OCI-LY3 (cell line): ENCODE measurements at regions not wholly inside any gene's neighbourhood (a gene's known extent, or its start where the extent isn't known, plus 50 kb on each side); places are given as distances from the start of the nearest gene placed in this dataset.

Experiments used
- H2AFZ ChIP-seq: fragments of 200-600, 300-600 bp; shearing (Covaris generic); 2 replicates; pipeline ENCODE4 v1.6.0; 2014; ENCODE audit warnings: antibody characterized with exemption, low read depth, low read length
- H3K27ac ChIP-seq: fragments of 200-600, 300-600 bp; sonication (generic); 2 replicates; pipeline ENCODE4 v1.5.1; 2014; ENCODE audit warnings: mild to moderate bottlenecking, low read length, moderate library complexity, mixed read lengths
- H3K27me3 ChIP-seq: fragments of 200-600, 300-600 bp; sonication (generic); 2 replicates; pipeline ENCODE4 v1.6.1; 2014; ENCODE audit warnings: low read depth, low read length, mixed read lengths
- H3K36me3 ChIP-seq: fragments of 200-600, 300-600 bp; sonication (generic); replicated peaks from 2 replicates; pipeline ENCODE3; 2014; ENCODE audit warnings: low read depth, low read length, mixed read lengths
- H3K4me1 ChIP-seq: fragments of 300-600, 200-600 bp; sonication (generic); 2 replicates; pipeline ENCODE4 v1.6.1; 2014; ENCODE audit warnings: low read length, mixed read lengths
- H3K4me2 ChIP-seq: fragments of 200-600, 300-600 bp; sonication (generic); 2 replicates; pipeline ENCODE4 v1.6.1; 2014; ENCODE audit warnings: low read length, mixed read lengths
- H3K4me3 ChIP-seq: fragments of 300-600, 200-600 bp; sonication (generic); 2 replicates; pipeline ENCODE4 v1.5.1; 2014; ENCODE audit warnings: antibody characterized with exemption, mild to moderate bottlenecking, low read length, moderate library complexity
- H3K79me2 ChIP-seq: fragments of 300-600, 200-600 bp; shearing (Covaris generic); 2 replicates; pipeline ENCODE4 v1.6.1; 2014; ENCODE audit warnings: mild to moderate bottlenecking, low read length, mixed read lengths
- H3K9ac ChIP-seq: fragments of 300-600, 200-600 bp; shearing (Covaris generic); 2 replicates; pipeline ENCODE4 v1.6.0; 2014; ENCODE audit warnings: mild to moderate bottlenecking, low read length, moderate library complexity
- H3K9me3 ChIP-seq: fragments of 200-600, 300-600 bp; shearing (Covaris generic); 2 replicates; pipeline ENCODE4 v1.6.1; 2014; ENCODE audit warnings: low read length, mixed read lengths; ENCODE audit not compliant: insufficient read depth
- H4K20me1 ChIP-seq: fragments of 200-600, 300-600 bp; sonication (generic); 2 replicates; pipeline ENCODE4 v1.6.1; 2016; ENCODE audit warnings: low read length, mixed read lengths; ENCODE audit not compliant: insufficient read depth
- CTCF ChIP-seq: fragments of 200-600, 300-600 bp; sonication (generic); IDR thresholded peaks from 2 replicates; pipeline ENCODE4 v1.5.1; 2014; ENCODE audit warnings: antibody characterized with exemption, low read length, low read depth
- EZH2phosphoT487 ChIP-seq: fragments of 200-600 bp; shearing (Covaris generic); IDR thresholded peaks from 2 replicates; pipeline ENCODE4 v1.6.1; 2018; ENCODE audit warnings: antibody characterized with exemption, mixed run types, low read depth

- H3K79me2 ChIP-seq, result no peaks in the 10 kb centered on the region
- H3K9me3 ChIP-seq, result peaks cover under 1% of the 10 kb centered on the region; the same call in 1 of the 2 replicates
- peaks cover 4% of the 10 kb centered on the region for H3K4me1 ChIP-seq
- no peak for TF ChIP-seq EZH2phosphoT487
- no peak for TF ChIP-seq CTCF
- H3K27ac ChIP-seq, result no peak overlapping the region
- no peak overlapping the region for H3K4me3 ChIP-seq
- no peak overlapping the region for H3K4me2 ChIP-seq
- H2AFZ ChIP-seq, result no peak overlapping the region
- no peaks in the 10 kb centered on the region for H3K36me3 ChIP-seq
- H3K27me3 ChIP-seq, result peaks cover 61% of the 10 kb centered on the region
- H3K9ac ChIP-seq, result no peak overlapping the region
- H4K20me1 ChIP-seq, result no peaks in the 10 kb centered on the region
These were observed 51.8 kb upstream of the TEX48 start for GRCh38 chr9:114733816-114734215.

- H3K9ac ChIP-seq, result no peak overlapping the region
- no peak overlapping the region for H3K4me2 ChIP-seq
- H3K79me2 ChIP-seq, result no peaks in the 10 kb centered on the region
- H3K4me1 ChIP-seq, result no peaks in the 10 kb centered on the region
- H3K36me3 ChIP-seq, result no peaks in the 10 kb centered on the region
- H3K27ac ChIP-seq, result no peak overlapping the region
- H4K20me1 ChIP-seq, result no peaks in the 10 kb centered on the region
- TF ChIP-seq EZH2phosphoT487 (no peak), CTCF (no peak)
- H2AFZ ChIP-seq, result no peak overlapping the region
- H3K27me3 ChIP-seq, result peaks cover 56% of the 10 kb centered on the region
- H3K4me3 ChIP-seq, result no peak overlapping the region
- H3K9me3 ChIP-seq, result peaks cover 7% of the 10 kb centered on the region; the same call in 1 of the 2 replicates
These were observed 50.8 kb upstream of the TEX48 start for GRCh38 chr9:114732823-114733222.
